DMS153 (cell line): ENCODE measurements at regions not wholly inside any gene's neighbourhood (a gene's known extent, or its start where the extent isn't known, plus 50 kb on each side); places are given as distances from the start of the nearest gene placed in this dataset.

ENCODE experiments used
- DNase-seq: peaks from one replicate; lab custom pipeline; 2025; lab: John Stamatoyannopoulos, UW

GRCh38 chr6:97815301-97815812, 532.3 kb upstream of the MMS22L start:
- DNase-seq: no peak

- no peak for DNase-seq
Observed at GRCh38 chr6:97816526-97816925, 533.5 kb upstream of the MMS22L start.

GRCh38 chr6:97819710-97820109, 536.7 kb upstream of the MMS22L start:
- no peak for DNase-seq

GRCh38 chr6:97820400-97820799, 537.4 kb upstream of the MMS22L start:
- DNase-seq: no peak

- DNase-seq: no peak
Observed at GRCh38 chr6:97822632-97823031, 539.6 kb upstream of the MMS22L start.

- DNase-seq: no peak
Observed at GRCh38 chr6:97841763-97842162, 558.7 kb upstream of the MMS22L start.

- no peak for DNase-seq
Observed at GRCh38 chr6:97842521-97842920, 559.5 kb upstream of the MMS22L start.

- DNase-seq: no peak
Observed at GRCh38 chr6:97849390-97849789, 566.4 kb upstream of the MMS22L start.

- DNase-seq: no peak
Observed at GRCh38 chr6:97850458-97851212, 567.6 kb upstream of the MMS22L start.

- no peak for DNase-seq
Observed at GRCh38 chr6:97863697-97864096, 580.7 kb upstream of the MMS22L start.

- no peak for DNase-seq
Observed at GRCh38 chr6:97864366-97864765, 581.4 kb upstream of the MMS22L start.

- DNase-seq: no peak
Observed at GRCh38 chr6:97864826-97865225, 581.8 kb upstream of the MMS22L start.

GRCh38 chr6:97865612-97866011, 582.6 kb upstream of the MMS22L start:
- no peak for DNase-seq

- no peak for DNase-seq
Observed at GRCh38 chr6:97866616-97867015, 583.6 kb upstream of the MMS22L start.

GRCh38 chr6:97867177-97867576, 584.2 kb upstream of the MMS22L start:
- no peak for DNase-seq

GRCh38 chr6:97870273-97870672, 587.3 kb upstream of the MMS22L start:
- no peak for DNase-seq

GRCh38 chr6:97876711-97877110, 593.7 kb upstream of the MMS22L start:
- DNase-seq: no peak

- DNase-seq: no peak
Observed at GRCh38 chr6:97882755-97883154, 599.7 kb upstream of the MMS22L start.

GRCh38 chr6:97885325-97885724, 602.3 kb upstream of the MMS22L start:
- DNase-seq: no peak

- DNase-seq: no peak
Observed at GRCh38 chr6:97885828-97886227, 602.8 kb upstream of the MMS22L start.

- no peak for DNase-seq
Observed at GRCh38 chr6:97901531-97901930, 618.5 kb upstream of the MMS22L start.

- no peak for DNase-seq
Observed at GRCh38 chr6:97909380-97909779, 626.4 kb upstream of the MMS22L start.

GRCh38 chr6:97913721-97914120, 630.7 kb upstream of the MMS22L start:
- DNase-seq: no peak

GRCh38 chr6:97914912-97915311, 631.9 kb upstream of the MMS22L start:
- no peak for DNase-seq
